ENCODE measurements at regions not wholly inside any gene's neighbourhood (a gene's known extent, or its start where the extent isn't known, plus 50 kb on each side); places are given as distances from the start of the nearest gene placed in this dataset.

DNA sequence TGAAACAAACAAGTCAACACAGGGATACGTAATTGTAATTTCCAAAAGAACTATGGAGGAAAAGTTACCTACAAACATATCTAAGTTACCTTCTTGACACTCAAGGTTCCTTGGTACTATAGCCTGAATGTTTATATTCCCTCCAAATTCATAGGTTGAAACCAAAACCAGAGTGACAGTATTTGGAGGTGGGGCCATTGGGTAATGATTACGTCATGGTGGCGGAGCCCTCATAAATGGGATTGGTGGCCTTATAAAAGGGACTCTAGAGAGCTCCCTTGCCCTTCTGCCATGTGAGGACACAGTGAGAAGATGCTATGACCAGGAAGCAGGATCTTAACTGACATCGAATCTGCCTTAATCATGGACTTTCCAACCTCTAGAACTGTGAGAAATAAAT, 87.3 kb downstream of the PMAIP1 start:
- TF ChIP-seq KAT2B (IDR thresholded peaks at IDR 0.05; ENCODE audit: borderline replicate concordance, low read depth, low read length) (no peak), ATF7 (IDR thresholded peaks at IDR 0.05) (peak; percentile 94), ATF7 (CRISPR knock-in tag; IDR thresholded peaks at IDR 0.05) (no peak), CREB1 (IDR thresholded peaks at IDR 0.05) (peak; percentile 68), CREB1 (CRISPR knock-in tag; IDR thresholded peaks at IDR 0.05) (no peak)
- WGBS (ENCODE audit: low lambda C conversion rate) = 4% methylated on average over 4 of the region's 4 CpGs
- no peaks in the 10 kb centered on the region for H3K79me2 ChIP-seq (ENCODE audit: insufficient read depth, low read length)
- no peak overlapping the region for H3K4me2 ChIP-seq (ENCODE audit: low read depth, low read length)
- H3K9ac ChIP-seq (ENCODE audit: insufficient read depth, low read depth, low read length) = no peak overlapping the region
- no peaks in the 10 kb centered on the region for H3K4me1 ChIP-seq (ENCODE audit: insufficient read depth, low read length)
- no peaks in the 10 kb centered on the region for H4K20me1 ChIP-seq (ENCODE audit: insufficient read depth, low read length)
- ChIA-PET POLR2A (no interaction called here), CTCF (ENCODE audit: low intra/inter-chr PET ratio, low total read pairs) (interaction anchor here (2.2 kb wide), 1 partner anchor 562 kb away, joined by 17 read pairs; no protein-coding TSS in a partner anchor)
- no peak overlapping the region for H2AFZ ChIP-seq (ENCODE audit: low read length)
- no TSS peak for BruUV-seq (replicated peaks)
- intact Hi-C loops (cut with micrococcal nuclease; ENCODE audit: unreplicated experiment) = loop anchor here (5.0 to 10.0 kb wide), 2 partner anchors 698 to 715 kb away; no protein-coding TSS in a partner anchor
- no peaks in the 10 kb centered on the region for H3K9me3 ChIP-seq (ENCODE audit: low read length)
- H3K27ac ChIP-seq (ENCODE audit: extremely low read length, insufficient read depth, low read length) = no peak overlapping the region
- ATAC-seq (no peak), FAIRE-seq (no peak), DNase-seq (ENCODE audit: low spot score) (no peak)
- H3K27me3 ChIP-seq (ENCODE audit: control insufficient read depth in 1 of 2, insufficient read depth in 2 of 2, low read length in 2 of 2) = peaks cover 0 to 4% of the 10 kb centered on the region in 2 experiments; a peak in 2 of 5 replicates
- in situ Hi-C loops (cut with HindIII; ENCODE audit: extremely low pct_ligation_motif_present, low pct_unique_long_range_greater_than_20kb) = loop anchor here (10.0 kb wide), 2 partner anchors 428 to 558 kb away; no protein-coding TSS in a partner anchor
- H3K4me3 ChIP-seq (replicated peaks in 1 of 3; ENCODE audit: insufficient read depth in 1 of 3, low read depth in 2 of 3, low read length in 3 of 3) = no peak overlapping the region
- no peaks in the 10 kb centered on the region for H3K36me3 ChIP-seq (replicated peaks in 1 of 2; ENCODE audit: control insufficient read depth in 1 of 2, insufficient read depth in 2 of 2, low read length in 2 of 2)

DNA sequence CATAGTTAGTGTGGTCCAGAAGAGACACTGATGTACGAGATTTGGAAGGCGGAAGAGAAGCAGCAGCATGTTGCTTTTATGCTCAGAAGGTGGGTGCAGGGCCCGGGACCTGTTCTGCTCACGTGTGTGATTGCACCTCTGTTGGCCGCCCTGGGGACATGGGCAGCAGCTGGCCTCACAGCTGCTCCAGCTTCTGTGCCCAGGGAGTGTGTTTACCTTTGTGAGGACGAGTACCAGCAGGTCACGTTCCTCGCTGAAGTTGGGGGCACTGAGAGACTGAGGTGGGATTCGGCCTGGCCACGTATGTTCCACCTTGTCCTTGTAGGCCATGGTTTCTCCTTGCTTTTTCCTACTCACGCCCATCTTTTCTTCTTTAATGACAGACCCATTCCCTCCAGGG, 86.3 kb downstream of the PMAIP1 start:
- H3K4me1 ChIP-seq (ENCODE audit: insufficient read depth, low read length) = no peaks in the 10 kb centered on the region
- H3K79me2 ChIP-seq (ENCODE audit: insufficient read depth, low read length) = no peaks in the 10 kb centered on the region
- H3K4me2 ChIP-seq (ENCODE audit: low read depth, low read length) = no peak overlapping the region
- no peak overlapping the region for H3K4me3 ChIP-seq (replicated peaks in 1 of 3; ENCODE audit: insufficient read depth in 1 of 3, low read depth in 2 of 3, low read length in 3 of 3)
- DNase-seq (ENCODE audit: low spot score) = no peak
- no peak for FAIRE-seq
- 9% methylated on average over 6 of the region's 11 CpGs for WGBS (ENCODE audit: low lambda C conversion rate)
- ChIA-PET POLR2A (no interaction called here), CTCF (ENCODE audit: low intra/inter-chr PET ratio, low total read pairs) (no interaction called here)
- no peak overlapping the region for H3K9ac ChIP-seq (ENCODE audit: insufficient read depth, low read depth, low read length)
- no peak overlapping the region for H3K27ac ChIP-seq (ENCODE audit: extremely low read length, insufficient read depth, low read length)
- H3K27me3 ChIP-seq (ENCODE audit: control insufficient read depth in 1 of 2, insufficient read depth in 2 of 2, low read length in 2 of 2) = peaks cover 0 to 4% of the 10 kb centered on the region in 2 experiments; a peak in 2 of 5 replicates
- H3K36me3 ChIP-seq (replicated peaks in 1 of 2; ENCODE audit: control insufficient read depth in 1 of 2, insufficient read depth in 2 of 2, low read length in 2 of 2) = no peaks in the 10 kb centered on the region
- intact Hi-C loops (cut with micrococcal nuclease; ENCODE audit: unreplicated experiment) = loop anchor here (5.0 to 10.0 kb wide), 2 partner anchors 699 to 716 kb away; no protein-coding TSS in a partner anchor
- no TSS peak for BruUV-seq (replicated peaks)
- H4K20me1 ChIP-seq (ENCODE audit: insufficient read depth, low read length) = no peaks in the 10 kb centered on the region
- H3K9me3 ChIP-seq (ENCODE audit: low read length) = no peaks in the 10 kb centered on the region
- H2AFZ ChIP-seq (ENCODE audit: low read length) = no peak overlapping the region
- ATAC-seq = no peak
- in situ Hi-C loops (cut with HindIII; ENCODE audit: extremely low pct_ligation_motif_present, low pct_unique_long_range_greater_than_20kb) = loop anchor here (10.0 kb wide), 2 partner anchors 429 to 559 kb away; no protein-coding TSS in a partner anchor
- TF ChIP-seq FOSL2 (CRISPR knock-in tag; IDR thresholded peaks at IDR 0.05) = no peak
- no peak for TF ChIP-seq THAP9 (CRISPR knock-in tag; IDR thresholded peaks at IDR 0.05; ENCODE audit: borderline replicate concordance)
- no peak for TF ChIP-seq ZIK1 (CRISPR knock-in tag; IDR thresholded peaks at IDR 0.05; ENCODE audit: borderline replicate concordance, low read depth)
- TF ChIP-seq, protein P1, sequence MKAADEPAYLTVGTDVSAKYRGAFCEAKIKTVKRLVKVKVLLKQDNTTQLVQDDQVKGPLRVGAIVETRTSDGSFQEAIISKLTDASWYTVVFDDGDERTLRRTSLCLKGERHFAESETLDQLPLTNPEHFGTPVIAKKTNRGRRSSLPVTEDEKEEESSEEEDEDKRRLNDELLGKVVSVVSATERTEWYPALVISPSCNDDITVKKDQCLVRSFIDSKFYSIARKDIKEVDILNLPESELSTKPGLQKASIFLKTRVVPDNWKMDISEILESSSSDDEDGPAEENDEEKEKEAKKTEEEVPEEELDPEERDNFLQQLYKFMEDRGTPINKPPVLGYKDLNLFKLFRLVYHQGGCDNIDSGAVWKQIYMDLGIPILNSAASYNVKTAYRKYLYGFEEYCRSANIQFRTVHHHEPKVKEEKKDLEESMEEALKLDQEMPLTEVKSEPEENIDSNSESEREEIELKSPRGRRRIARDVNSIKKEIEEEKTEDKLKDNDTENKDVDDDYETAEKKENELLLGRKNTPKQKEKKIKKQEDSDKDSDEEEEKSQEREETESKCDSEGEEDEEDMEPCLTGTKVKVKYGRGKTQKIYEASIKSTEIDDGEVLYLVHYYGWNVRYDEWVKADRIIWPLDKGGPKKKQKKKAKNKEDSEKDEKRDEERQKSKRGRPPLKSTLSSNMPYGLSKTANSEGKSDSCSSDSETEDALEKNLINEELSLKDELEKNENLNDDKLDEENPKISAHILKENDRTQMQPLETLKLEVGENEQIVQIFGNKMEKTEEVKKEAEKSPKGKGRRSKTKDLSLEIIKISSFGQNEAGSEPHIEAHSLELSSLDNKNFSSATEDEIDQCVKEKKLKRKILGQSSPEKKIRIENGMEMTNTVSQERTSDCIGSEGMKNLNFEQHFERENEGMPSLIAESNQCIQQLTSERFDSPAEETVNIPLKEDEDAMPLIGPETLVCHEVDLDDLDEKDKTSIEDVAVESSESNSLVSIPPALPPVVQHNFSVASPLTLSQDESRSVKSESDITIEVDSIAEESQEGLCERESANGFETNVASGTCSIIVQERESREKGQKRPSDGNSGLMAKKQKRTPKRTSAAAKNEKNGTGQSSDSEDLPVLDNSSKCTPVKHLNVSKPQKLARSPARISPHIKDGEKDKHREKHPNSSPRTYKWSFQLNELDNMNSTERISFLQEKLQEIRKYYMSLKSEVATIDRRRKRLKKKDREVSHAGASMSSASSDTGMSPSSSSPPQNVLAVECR (CRISPR knock-in tag; IDR thresholded peaks at IDR 0.05; ENCODE audit: borderline replicate concordance) = no peak
- no peak for TF ChIP-seq ZNF761 (CRISPR knock-in tag; conservative IDR thresholded peaks at IDR 0.05)
- no peak for TF ChIP-seq HOXA5 (CRISPR knock-in tag; IDR thresholded peaks at IDR 0.05)
